Muscle of leg (tissue), 3 donors: ENCODE measurements at regions not wholly inside any gene's neighbourhood (a gene's known extent, or its start where the extent isn't known, plus 50 kb on each side); places are given as distances from the start of the nearest gene placed in this dataset.
A peak's percentile ranks its signal among the peaks of the same experiment; 100 is the strongest.

Source experiments
- DNase-seq: peaks from one replicate; pipeline ENCODE4 v3.0.0; 2013
- H3K27ac ChIP-seq: one replicate; pipeline ENCODE4 v1.5.1; 2013; ENCODE audit warnings: mild to moderate bottlenecking, low read length, control low read depth
- H3K27me3 ChIP-seq: one replicate; pipeline ENCODE4 v1.6.1; 2013; ENCODE audit warnings: low read length; ENCODE audit not compliant: control insufficient read depth, insufficient read depth
- H3K36me3 ChIP-seq: one replicate; pipeline ENCODE4 v1.6.1; 2013; ENCODE audit warnings: low read length; ENCODE audit not compliant: control insufficient read depth, insufficient read depth
- H3K4me1 ChIP-seq: one replicate; pipeline ENCODE4 v1.6.1; 2013; ENCODE audit warnings: low read length; ENCODE audit not compliant: control insufficient read depth, insufficient read depth
- H3K4me3 ChIP-seq: one replicate; pipeline ENCODE4 v1.5.1; 2013; ENCODE audit warnings: low read length, control low read depth
- H3K9me3 ChIP-seq: replicated peaks from 2 replicates; pipeline ENCODE4 v1.6.1; 2013; ENCODE audit warnings: low read depth, low read length; ENCODE audit not compliant: control insufficient read depth
- WGBS: methylation state at CpG from one replicate; pipeline ENCODE4 v1.1.5; 2013; ENCODE audit warnings: missing lambda C conversion rate; ENCODE audit not compliant: insufficient coverage; 5-methylcytosine and 5-hydroxymethylcytosine counted together

DNA sequence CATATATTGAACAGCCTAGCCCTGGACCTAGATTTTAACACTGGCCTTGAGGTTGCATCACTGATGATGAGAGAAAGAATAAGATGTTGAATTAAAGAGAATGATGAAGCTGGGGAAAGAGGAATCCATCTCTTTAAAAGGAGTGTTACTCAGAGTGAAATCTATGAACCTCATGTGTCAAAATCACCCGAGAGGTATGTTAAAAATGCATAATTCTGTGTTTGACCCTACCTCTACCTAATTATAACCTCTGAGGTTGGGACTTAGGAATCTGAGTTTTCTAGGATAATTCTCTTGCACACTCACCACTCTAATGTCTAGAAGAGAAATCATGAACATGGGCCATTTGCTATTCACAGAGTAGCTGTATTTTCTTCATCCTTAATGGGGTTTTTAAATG, 479.4 kb downstream of the ENC1 start:
- H3K9me3 ChIP-seq = no peaks in the 10 kb centered on the region
- no peaks in the 10 kb centered on the region for H3K27me3 ChIP-seq
- no peaks in the 10 kb centered on the region for H3K36me3 ChIP-seq
- H3K4me1 ChIP-seq = peaks cover 19% of the 10 kb centered on the region
- no CpG with 5 or more reads among the region's 1 CpG for WGBS
- H3K27ac ChIP-seq = no peak overlapping the region
- no peak for DNase-seq
- no peak overlapping the region for H3K4me3 ChIP-seq

DNA sequence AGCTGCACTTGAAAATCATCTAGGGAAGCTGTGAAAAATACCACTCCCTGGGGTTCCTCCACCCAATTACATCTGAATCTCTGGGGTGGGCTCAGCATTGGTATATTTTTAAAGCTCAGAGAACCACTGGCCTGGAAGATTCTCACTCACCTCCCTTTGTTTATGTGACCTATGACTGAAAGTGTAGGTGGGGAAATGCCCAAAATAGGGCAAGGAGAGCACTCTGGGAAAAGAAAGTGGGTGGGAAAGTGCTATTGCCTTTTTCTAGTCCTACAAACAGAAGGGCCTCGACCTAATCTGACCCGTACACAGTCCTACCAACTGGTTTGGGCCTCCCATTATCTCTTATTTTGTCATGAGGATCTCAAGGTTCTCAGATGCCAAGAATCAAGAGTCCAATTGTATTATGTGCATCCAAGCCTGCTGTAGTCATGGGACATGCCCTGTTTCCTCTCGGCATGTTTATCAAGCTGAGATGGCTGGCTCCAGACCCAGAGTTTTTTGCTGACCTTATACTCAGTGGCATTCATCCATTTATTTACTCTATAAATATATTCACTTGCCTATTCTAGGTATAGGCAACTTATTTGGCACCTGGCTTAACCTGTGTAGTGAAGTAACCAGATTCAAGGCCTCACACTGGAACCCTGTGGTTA, 483.7 kb downstream of the ENC1 start:
- no peaks in the 10 kb centered on the region for H3K27me3 ChIP-seq
- no peaks in the 10 kb centered on the region for H3K36me3 ChIP-seq
- DNase-seq = no peak
- 74% methylated on average over 3 of the region's 3 CpGs for WGBS
- H3K4me1 ChIP-seq = peaks cover 4% of the 10 kb centered on the region
- H3K4me3 ChIP-seq = no peak overlapping the region
- no peaks in the 10 kb centered on the region for H3K9me3 ChIP-seq
- no peak overlapping the region for H3K27ac ChIP-seq

DNA sequence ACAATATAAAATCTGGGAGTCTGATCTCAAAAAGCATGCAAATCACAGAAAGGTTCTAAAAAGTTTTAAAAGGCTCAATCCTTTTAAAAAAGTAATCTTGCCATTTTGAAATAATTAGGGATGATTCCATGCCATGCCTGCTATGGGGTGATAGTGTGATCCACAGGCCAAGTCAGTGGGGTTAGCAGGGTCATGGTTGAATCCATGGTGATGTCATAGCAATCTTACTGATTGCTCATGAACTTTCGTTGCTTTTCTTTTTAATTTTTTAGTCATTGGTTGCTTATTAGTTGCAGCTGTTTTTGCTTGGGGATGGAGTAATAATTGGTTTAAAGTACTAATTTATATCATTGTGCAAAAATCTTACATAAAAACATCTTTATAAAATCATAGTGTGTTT, 485.0 kb downstream of the ENC1 start:
- no peak overlapping the region for H3K4me3 ChIP-seq

DNA sequence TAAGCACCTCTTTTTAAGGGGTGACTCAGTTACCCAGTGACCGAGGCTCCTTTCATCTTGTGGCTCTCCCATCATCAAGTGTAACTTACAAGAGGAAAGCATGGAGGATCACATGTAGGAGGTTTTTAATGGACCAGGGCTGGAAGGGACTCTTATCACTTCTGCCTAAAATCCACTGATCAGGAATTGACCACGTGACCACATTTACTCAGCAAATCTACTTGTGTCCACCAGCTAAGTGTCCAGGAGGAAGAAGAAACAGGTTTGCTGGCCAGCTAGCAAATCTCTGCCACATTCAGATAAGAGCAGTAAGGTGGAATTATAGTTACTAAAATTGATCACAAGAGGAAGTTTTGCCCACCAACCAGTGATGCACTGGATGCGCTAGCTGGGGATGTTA, 486.0 kb downstream of the ENC1 start:
- H3K4me3 ChIP-seq = no peak overlapping the region
- H3K27ac ChIP-seq = no peak overlapping the region
- WGBS = 100% methylated on average over 1 of the region's 3 CpGs
- H3K9me3 ChIP-seq = no peaks in the 10 kb centered on the region
- peaks cover 4% of the 10 kb centered on the region for H3K4me1 ChIP-seq
- DNase-seq = no peak
- no peaks in the 10 kb centered on the region for H3K27me3 ChIP-seq
- no peaks in the 10 kb centered on the region for H3K36me3 ChIP-seq

More for the DNA sequence above, 485.0 kb downstream of the ENC1 start:
- Histone ChIP-seq H3K27ac (no peak overlapping the region), H3K9me3 (no peaks in the 10 kb centered on the region), H3K27me3 (no peaks in the 10 kb centered on the region), H3K4me1 (peaks cover 4% of the 10 kb centered on the region), H3K36me3 (no peaks in the 10 kb centered on the region)
- DNase-seq = no peak
- no CpG with 5 or more reads among the region's 1 CpG for WGBS

DNA sequence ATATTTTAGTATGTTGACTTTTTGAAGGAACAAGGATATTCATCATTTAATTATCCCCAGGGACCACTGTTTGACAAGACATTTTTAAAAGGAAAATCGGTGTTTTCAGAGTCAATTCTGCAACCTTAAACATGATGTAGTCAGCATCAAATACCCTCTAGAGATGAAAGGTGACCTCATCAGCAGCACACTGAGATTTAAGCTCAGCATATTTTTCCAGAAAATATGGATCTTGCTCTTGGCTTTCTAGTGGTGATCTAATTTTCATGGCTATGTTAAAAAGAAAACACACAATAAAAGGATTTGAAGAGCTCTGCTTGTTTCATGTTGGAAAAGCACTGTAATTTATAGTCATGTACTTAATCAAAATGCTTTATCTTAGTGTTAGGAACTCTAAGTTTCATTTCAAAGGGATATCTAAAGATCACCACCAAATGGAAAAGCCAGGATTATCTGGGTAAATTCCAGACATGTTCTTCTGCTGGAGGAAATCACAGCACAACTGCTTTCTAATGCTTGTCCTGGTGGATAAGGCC, 487.2 kb downstream of the ENC1 start:
- H3K27ac ChIP-seq = no peak overlapping the region
- H3K9me3 ChIP-seq = no peaks in the 10 kb centered on the region
- peak; percentile 71 for DNase-seq
- H3K4me3 ChIP-seq = no peak overlapping the region
- H3K27me3 ChIP-seq = no peaks in the 10 kb centered on the region
- H3K4me1 ChIP-seq = peaks cover 10% of the 10 kb centered on the region
- WGBS = no CpG with 5 or more reads among the region's 1 CpG
- H3K36me3 ChIP-seq = no peaks in the 10 kb centered on the region

- no peaks in the 10 kb centered on the region for H3K9me3 ChIP-seq
- no peak overlapping the region for H3K27ac ChIP-seq
- DNase-seq = peak; percentile 36
- no peak overlapping the region for H3K4me3 ChIP-seq
- WGBS = no CpG with 5 or more reads among the region's 6 CpGs
- no peaks in the 10 kb centered on the region for H3K27me3 ChIP-seq
- peaks cover 14% of the 10 kb centered on the region for H3K4me1 ChIP-seq
- H3K36me3 ChIP-seq = no peaks in the 10 kb centered on the region
Measured at GRCh38 chr5:74152625-74153254, 487.8 kb downstream of the ENC1 start.

DNA sequence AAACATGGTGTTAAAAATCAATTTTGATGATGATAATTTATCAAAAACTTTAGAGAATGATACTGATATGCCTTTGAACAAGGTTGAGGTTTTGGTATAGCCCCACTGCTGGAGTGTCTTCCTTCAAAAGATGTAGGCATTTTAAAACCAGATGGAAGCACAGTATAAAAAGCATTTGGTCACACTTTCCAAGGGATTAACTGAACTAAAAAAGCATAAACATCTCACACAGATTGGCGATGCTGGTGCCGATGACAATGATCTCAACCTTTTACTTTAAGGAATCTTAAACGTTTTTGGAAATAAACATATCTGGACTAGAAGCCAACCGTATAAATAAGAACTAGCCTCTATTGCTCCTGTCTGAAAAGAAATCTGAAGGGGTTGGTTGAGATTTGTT, 488.4 kb downstream of the ENC1 start:
- H3K4me3 ChIP-seq = no peak overlapping the region
- peaks cover 17% of the 10 kb centered on the region for H3K4me1 ChIP-seq
- H3K27me3 ChIP-seq = no peaks in the 10 kb centered on the region
- H3K27ac ChIP-seq = no peak overlapping the region
- peak; percentile 54 for DNase-seq
- no peaks in the 10 kb centered on the region for H3K9me3 ChIP-seq
- WGBS = no CpG with 5 or more reads among the region's 4 CpGs
- H3K36me3 ChIP-seq = no peaks in the 10 kb centered on the region

- Histone ChIP-seq H3K9me3 (no peaks in the 10 kb centered on the region), H3K4me3 (no peak overlapping the region), H3K36me3 (no peaks in the 10 kb centered on the region), H3K27me3 (no peaks in the 10 kb centered on the region), H3K27ac (no peak overlapping the region), H3K4me1 (peaks cover 31% of the 10 kb centered on the region)
- DNase-seq = no peak
- WGBS = no CpG with 5 or more reads among the region's 3 CpGs
Measured at GRCh38 chr5:74149395-74149794, 491.1 kb downstream of the ENC1 start.

GRCh38 chr5:74148321-74148720, 492.2 kb downstream of the ENC1 start:
- H3K4me1 ChIP-seq = peaks cover 33% of the 10 kb centered on the region
- H3K4me3 ChIP-seq = no peak overlapping the region
- H3K27ac ChIP-seq = peak overlapping the region; percentile 70
- no peaks in the 10 kb centered on the region for H3K9me3 ChIP-seq
- H3K27me3 ChIP-seq = no peaks in the 10 kb centered on the region
- H3K36me3 ChIP-seq = no peaks in the 10 kb centered on the region
- peak; percentile 86 for DNase-seq

DNA sequence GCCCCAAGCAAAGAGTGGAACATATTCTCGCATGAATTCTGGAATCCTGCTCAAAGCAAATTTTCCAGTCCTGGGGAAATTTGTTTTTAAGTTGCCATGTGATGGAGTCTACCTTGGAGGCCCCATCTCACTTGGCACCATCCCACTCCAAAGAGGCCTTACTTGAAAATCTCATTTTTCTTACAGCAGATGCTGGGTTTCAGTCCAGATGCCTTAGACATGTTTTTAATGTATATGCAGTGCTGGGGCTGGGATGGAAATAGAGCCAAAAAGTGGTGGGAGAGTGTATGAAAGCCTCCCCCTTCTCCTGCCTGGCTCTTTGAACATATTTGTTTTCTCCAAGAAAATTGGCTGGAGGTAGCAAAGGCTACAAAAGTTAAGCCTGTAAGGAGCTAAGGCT, 493.7 kb downstream of the ENC1 start:
- H3K36me3 ChIP-seq = no peaks in the 10 kb centered on the region
- no peak overlapping the region for H3K4me3 ChIP-seq
- H3K27me3 ChIP-seq = no peaks in the 10 kb centered on the region
- no peaks in the 10 kb centered on the region for H3K9me3 ChIP-seq
- WGBS = no CpG with 5 or more reads among the region's 1 CpG
- H3K27ac ChIP-seq = no peak overlapping the region
- peak; percentile 92 for DNase-seq
- peaks cover 31% of the 10 kb centered on the region for H3K4me1 ChIP-seq
